ENCODE measurements at regions not wholly inside any gene's neighbourhood (a gene's known extent, or its start where the extent isn't known, plus 50 kb on each side); places are given as distances from the start of the nearest gene placed in this dataset.
"Not testable (repeated sequence)": the region's sequence is repeated elsewhere in the genome, so short reads cannot be mapped to it uniquely, and the experiment has no call there.

- H3K4me3 ChIP-seq (ENCODE audit: low read depth, low read length): no peak overlapping the region
- no peak for TF ChIP-seq CTCF (IDR thresholded peaks at IDR 0.05; ENCODE audit: low read depth, low read length)
These were observed 234.1 kb upstream of the KIAA1217 start for GRCh38 chr10:23974746-23975272.

DNA sequence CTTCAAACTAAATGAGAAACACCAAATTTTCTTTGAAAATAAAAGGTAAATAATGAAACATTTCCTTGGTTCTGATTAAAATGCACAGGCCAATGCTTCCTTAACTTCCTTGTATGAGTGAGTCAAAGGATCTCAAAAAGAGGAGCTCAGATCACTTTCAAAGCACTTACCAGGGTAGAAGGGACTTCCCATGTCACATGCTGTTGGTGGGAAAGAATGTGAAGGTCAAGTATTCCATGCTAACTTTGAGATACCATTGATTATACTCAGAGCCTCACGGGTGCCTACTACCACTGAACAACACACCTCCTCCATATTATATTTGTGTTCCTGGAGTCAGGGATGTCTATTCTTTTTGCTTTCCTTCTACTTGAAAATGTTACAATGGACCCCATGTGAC is 233.5 kb upstream of the KIAA1217 start:
- no peak overlapping the region for H3K4me3 ChIP-seq (ENCODE audit: low read depth, low read length)
- no peak for TF ChIP-seq CTCF (IDR thresholded peaks at IDR 0.05; ENCODE audit: low read depth, low read length)

GRCh38 chr10:23976275-23976674 is 232.7 kb upstream of the KIAA1217 start:
- TF ChIP-seq CTCF (IDR thresholded peaks at IDR 0.05; ENCODE audit: low read depth, low read length): no peak

DNA sequence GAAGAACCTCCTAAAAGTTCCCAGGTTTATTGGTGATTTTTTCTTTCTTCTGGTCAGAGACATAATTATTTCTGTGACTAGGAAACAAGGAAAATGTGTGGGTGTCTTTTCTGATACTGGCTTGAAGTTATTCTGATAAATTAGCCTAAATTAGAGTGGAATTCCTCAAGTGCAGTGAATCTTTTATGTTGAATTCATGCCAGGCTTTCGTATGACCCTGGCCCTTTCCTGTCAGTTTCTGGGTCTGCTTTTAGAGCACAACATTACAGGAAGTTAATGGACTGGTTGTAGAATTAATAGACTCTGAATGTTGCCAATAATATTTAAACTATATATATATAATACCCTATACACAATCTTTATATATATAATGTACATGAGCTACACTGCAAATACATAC is 230.6 kb upstream of the KIAA1217 start:
- H3K4me3 ChIP-seq (ENCODE audit: low read depth, low read length): no peak overlapping the region
- no peak for TF ChIP-seq CTCF (IDR thresholded peaks at IDR 0.05; ENCODE audit: low read depth, low read length)

More at GRCh38 chr10:23976275-23976674, 232.7 kb upstream of the KIAA1217 start:
- H3K4me3 ChIP-seq (ENCODE audit: low read depth, low read length): no peak overlapping the region

GRCh38 chr10:23980094-23980493 is 228.8 kb upstream of the KIAA1217 start:
- no peak overlapping the region for H3K4me3 ChIP-seq (ENCODE audit: low read depth, low read length)
- no peak for TF ChIP-seq CTCF (IDR thresholded peaks at IDR 0.05; ENCODE audit: low read depth, low read length)

DNA sequence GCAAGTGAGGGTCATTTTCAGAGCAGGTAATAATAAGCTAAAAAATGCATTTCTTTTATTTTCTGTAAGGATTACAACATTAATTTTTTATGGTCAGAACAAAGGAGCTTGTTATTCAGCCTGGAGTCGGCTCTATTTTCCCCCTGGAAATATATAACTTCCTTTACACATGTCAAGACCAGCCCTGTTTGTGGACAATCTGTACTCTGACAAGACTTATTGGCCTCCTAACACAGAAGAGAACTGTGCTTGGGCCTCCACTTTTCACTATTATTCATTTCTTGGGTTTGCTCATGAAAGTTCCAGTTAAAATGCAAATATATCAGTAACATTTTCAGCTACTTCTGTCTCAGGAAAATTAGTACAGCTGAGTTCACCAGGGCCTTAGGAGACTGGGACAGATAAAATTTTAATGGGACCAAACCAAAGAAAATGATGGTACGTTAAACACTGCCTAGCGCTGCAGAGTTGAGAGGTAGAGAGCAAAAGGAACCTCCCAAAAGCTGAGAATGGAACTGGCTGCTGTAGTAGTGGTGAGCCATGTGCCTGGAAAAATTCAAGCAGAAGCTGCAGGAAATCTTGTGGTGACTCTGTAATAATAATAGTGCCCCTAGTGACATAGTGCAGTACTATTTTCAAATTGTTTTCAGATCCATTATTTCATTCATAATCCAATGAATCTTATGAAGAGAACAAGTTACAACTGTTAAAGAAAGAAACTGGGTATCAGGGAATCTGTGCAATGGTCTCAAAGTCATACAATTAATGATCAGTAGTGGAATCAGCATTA is 227.2 kb upstream of the KIAA1217 start:
- no peak for TF ChIP-seq CTCF (IDR thresholded peaks at IDR 0.05; ENCODE audit: low read depth, low read length)
- H3K4me3 ChIP-seq (ENCODE audit: low read depth, low read length): no peak overlapping the region

GRCh38 chr10:23984405-23984804 is 224.5 kb upstream of the KIAA1217 start:
- not testable (repeated sequence) for H3K4me3 ChIP-seq (ENCODE audit: low read depth, low read length)
